ENCODE measurements at regions not wholly inside any gene's neighbourhood (a gene's known extent, or its start where the extent isn't known, plus 50 kb on each side); places are given as distances from the start of the nearest gene placed in this dataset.

GRCh38 chr15:61721418-61721817 is 338.8 kb downstream of the VPS13C start:
- intact Hi-C loops (cut with micrococcal nuclease) = no loop called here
- no peaks in the 10 kb centered on the region for H3K9me3 Mint-ChIP-seq
- no peak overlapping the region for H3K27ac Mint-ChIP-seq

GRCh38 chr15:61720197-61720704 is 340.0 kb downstream of the VPS13C start:
- intact Hi-C loops (cut with micrococcal nuclease) = no loop called here
- H3K36me3 Mint-ChIP-seq (ENCODE audit: low read depth) = no peaks in the 10 kb centered on the region
- no peaks in the 10 kb centered on the region for H3K9me3 Mint-ChIP-seq
- H3K4me3 Mint-ChIP-seq = no peak overlapping the region
- peaks cover 6% of the 10 kb centered on the region for H3K27me3 Mint-ChIP-seq
- H3K27ac Mint-ChIP-seq = no peak overlapping the region
- H3K4me1 Mint-ChIP-seq = no peaks in the 10 kb centered on the region
- DNase-seq = no peak

More at GRCh38 chr15:61721418-61721817, 338.8 kb downstream of the VPS13C start:
- Mint-ChIP-seq H3K27me3 (peaks cover 6% of the 10 kb centered on the region), H3K4me3 (no peak overlapping the region), H3K4me1 (no peaks in the 10 kb centered on the region), H3K36me3 (ENCODE audit: low read depth) (no peaks in the 10 kb centered on the region)
- no peak for DNase-seq

- DNase-seq = no peak
- H3K27me3 Mint-ChIP-seq = peaks cover 3% of the 10 kb centered on the region
- no peak overlapping the region for H3K4me3 Mint-ChIP-seq
- intact Hi-C loops (cut with micrococcal nuclease) = no loop called here
- no peaks in the 10 kb centered on the region for H3K4me1 Mint-ChIP-seq
- H3K27ac Mint-ChIP-seq = no peak overlapping the region
- no peaks in the 10 kb centered on the region for H3K36me3 Mint-ChIP-seq (ENCODE audit: low read depth)
- no peaks in the 10 kb centered on the region for H3K9me3 Mint-ChIP-seq
Measured at GRCh38 chr15:61715082-61715481, 345.2 kb downstream of the VPS13C start.

- Mint-ChIP-seq H3K27me3 (peaks cover 3% of the 10 kb centered on the region), H3K9me3 (no peaks in the 10 kb centered on the region), H3K4me3 (no peak overlapping the region), H3K4me1 (no peaks in the 10 kb centered on the region), H3K36me3 (ENCODE audit: low read depth) (no peaks in the 10 kb centered on the region), H3K27ac (no peak overlapping the region)
- intact Hi-C loops (cut with micrococcal nuclease) = no loop called here
- DNase-seq = no peak
Measured at GRCh38 chr15:61712129-61712759, 348.0 kb downstream of the VPS13C start.

- Mint-ChIP-seq H3K27ac (no peak overlapping the region), H3K4me3 (no peak overlapping the region), H3K27me3 (peaks cover 15% of the 10 kb centered on the region), H3K4me1 (no peaks in the 10 kb centered on the region), H3K9me3 (no peaks in the 10 kb centered on the region), H3K36me3 (ENCODE audit: low read depth) (no peaks in the 10 kb centered on the region)
- intact Hi-C loops (cut with micrococcal nuclease) = no loop called here
- no peak for DNase-seq
Measured at GRCh38 chr15:61702224-61703020, 357.8 kb downstream of the VPS13C start.

- peaks cover 20% of the 10 kb centered on the region for H3K27me3 Mint-ChIP-seq
- H3K36me3 Mint-ChIP-seq (ENCODE audit: low read depth) = no peaks in the 10 kb centered on the region
Measured at GRCh38 chr15:61701455-61701854, 358.8 kb downstream of the VPS13C start.

GRCh38 chr15:61700803-61701202 is 359.4 kb downstream of the VPS13C start:
- Mint-ChIP-seq H3K36me3 (ENCODE audit: low read depth) (no peaks in the 10 kb centered on the region), H3K4me1 (no peaks in the 10 kb centered on the region), H3K27ac (no peak overlapping the region), H3K4me3 (no peak overlapping the region), H3K27me3 (peaks cover 20% of the 10 kb centered on the region), H3K9me3 (no peaks in the 10 kb centered on the region)
- intact Hi-C loops (cut with micrococcal nuclease) = no loop called here
- no peak for DNase-seq

More at GRCh38 chr15:61701455-61701854, 358.8 kb downstream of the VPS13C start:
- intact Hi-C loops (cut with micrococcal nuclease) = no loop called here
- Mint-ChIP-seq H3K4me1 (no peaks in the 10 kb centered on the region), H3K27ac (no peak overlapping the region), H3K9me3 (no peaks in the 10 kb centered on the region), H3K4me3 (no peak overlapping the region)
- no peak for DNase-seq

GRCh38 chr15:61697796-61698195 is 362.5 kb downstream of the VPS13C start:
- Mint-ChIP-seq H3K27ac (no peak overlapping the region), H3K4me1 (no peaks in the 10 kb centered on the region), H3K27me3 (peaks cover 23% of the 10 kb centered on the region), H3K9me3 (no peaks in the 10 kb centered on the region), H3K36me3 (ENCODE audit: low read depth) (no peaks in the 10 kb centered on the region), H3K4me3 (no peak overlapping the region)
- intact Hi-C loops (cut with micrococcal nuclease) = no loop called here
- DNase-seq = no peak

- H3K9me3 Mint-ChIP-seq = no peaks in the 10 kb centered on the region
- no peak overlapping the region for H3K4me3 Mint-ChIP-seq
- H3K36me3 Mint-ChIP-seq (ENCODE audit: low read depth) = no peaks in the 10 kb centered on the region
- intact Hi-C loops (cut with micrococcal nuclease) = no loop called here
- no peak overlapping the region for H3K27ac Mint-ChIP-seq
- peaks cover 7% of the 10 kb centered on the region for H3K27me3 Mint-ChIP-seq
- no peaks in the 10 kb centered on the region for H3K4me1 Mint-ChIP-seq
- DNase-seq = no peak
Measured at GRCh38 chr15:61689067-61689466, 371.2 kb downstream of the VPS13C start.

GRCh38 chr15:61687651-61688050 is 372.6 kb downstream of the VPS13C start:
- Mint-ChIP-seq H3K9me3 (no peaks in the 10 kb centered on the region), H3K27ac (no peak overlapping the region), H3K4me1 (no peaks in the 10 kb centered on the region), H3K36me3 (ENCODE audit: low read depth) (no peaks in the 10 kb centered on the region), H3K4me3 (no peak overlapping the region), H3K27me3 (peaks cover 5% of the 10 kb centered on the region)
- DNase-seq = peak; percentile 11
- intact Hi-C loops (cut with micrococcal nuclease) = no loop called here

GRCh38 chr15:61687124-61687523 is 373.1 kb downstream of the VPS13C start:
- intact Hi-C loops (cut with micrococcal nuclease) = no loop called here
- no peak overlapping the region for H3K27ac Mint-ChIP-seq
- H3K4me1 Mint-ChIP-seq = no peaks in the 10 kb centered on the region

GRCh38 chr15:61685971-61686370 is 374.3 kb downstream of the VPS13C start:
- intact Hi-C loops (cut with micrococcal nuclease) = no loop called here
- peaks cover 4% of the 10 kb centered on the region for H3K27me3 Mint-ChIP-seq
- H3K9me3 Mint-ChIP-seq = no peaks in the 10 kb centered on the region
- H3K27ac Mint-ChIP-seq = no peak overlapping the region
- H3K4me3 Mint-ChIP-seq = no peak overlapping the region
- DNase-seq = peak; percentile 19
- H3K4me1 Mint-ChIP-seq = no peaks in the 10 kb centered on the region
- H3K36me3 Mint-ChIP-seq (ENCODE audit: low read depth) = no peaks in the 10 kb centered on the region

More at GRCh38 chr15:61687124-61687523, 373.1 kb downstream of the VPS13C start:
- peaks cover 5% of the 10 kb centered on the region for H3K27me3 Mint-ChIP-seq
- DNase-seq = peak; percentile 19
- H3K4me3 Mint-ChIP-seq = no peak overlapping the region
- no peaks in the 10 kb centered on the region for H3K9me3 Mint-ChIP-seq
- H3K36me3 Mint-ChIP-seq (ENCODE audit: low read depth) = no peaks in the 10 kb centered on the region

GRCh38 chr15:61685534-61685933 is 374.7 kb downstream of the VPS13C start:
- no peaks in the 10 kb centered on the region for H3K36me3 Mint-ChIP-seq (ENCODE audit: low read depth)
- H3K27me3 Mint-ChIP-seq = peaks cover under 1% of the 10 kb centered on the region
- H3K27ac Mint-ChIP-seq = no peak overlapping the region
- no peaks in the 10 kb centered on the region for H3K9me3 Mint-ChIP-seq
- intact Hi-C loops (cut with micrococcal nuclease) = no loop called here
- DNase-seq = peak; percentile 23
- H3K4me1 Mint-ChIP-seq = no peaks in the 10 kb centered on the region
- H3K4me3 Mint-ChIP-seq = no peak overlapping the region

GRCh38 chr15:61684749-61685467 is 375.3 kb downstream of the VPS13C start:
- Mint-ChIP-seq H3K4me1 (no peaks in the 10 kb centered on the region), H3K27me3 (no peaks in the 10 kb centered on the region), H3K36me3 (ENCODE audit: low read depth) (no peaks in the 10 kb centered on the region), H3K9me3 (no peaks in the 10 kb centered on the region), H3K4me3 (no peak overlapping the region), H3K27ac (no peak overlapping the region)
- intact Hi-C loops (cut with micrococcal nuclease) = no loop called here
- peak; percentile 21 for DNase-seq
